HUES6 (cell line): ENCODE measurements at regions not wholly inside any gene's neighbourhood (a gene's known extent, or its start where the extent isn't known, plus 50 kb on each side); places are given as distances from the start of the nearest gene placed in this dataset.

Source experiments
- H3K27ac ChIP-seq: 2 replicates; pipeline ENCODE4 v1.7.0; 2013; ENCODE audit warnings: low read depth, mild to moderate bottlenecking, low read length, inconsistent platforms
- H3K27me3 ChIP-seq: 2 replicates; pipeline ENCODE4 v1.6.1; 2013; ENCODE audit warnings: low read length; ENCODE audit not compliant: control insufficient read depth, insufficient read depth
- H3K36me3 ChIP-seq: 2 replicates; pipeline ENCODE4 v1.6.1; 2013; ENCODE audit warnings: low read length; ENCODE audit not compliant: control insufficient read depth, insufficient read depth
- H3K4me1 ChIP-seq: 2 replicates; pipeline ENCODE4 v1.6.1; 2013; ENCODE audit warnings: low read length; ENCODE audit not compliant: control insufficient read depth, insufficient read depth
- H3K4me3 ChIP-seq: 2 replicates; pipeline ENCODE4 v1.5.1; 2013; ENCODE audit warnings: low read depth, low read length
- H3K9ac ChIP-seq: one replicate; pipeline ENCODE4 v1.6.1; 2013; ENCODE audit warnings: mild to moderate bottlenecking, low read length
- H3K9me3 ChIP-seq: 2 replicates; pipeline ENCODE4 v1.6.1; 2013; ENCODE audit warnings: low read depth, low read length; ENCODE audit not compliant: control insufficient read depth, insufficient read depth

DNA sequence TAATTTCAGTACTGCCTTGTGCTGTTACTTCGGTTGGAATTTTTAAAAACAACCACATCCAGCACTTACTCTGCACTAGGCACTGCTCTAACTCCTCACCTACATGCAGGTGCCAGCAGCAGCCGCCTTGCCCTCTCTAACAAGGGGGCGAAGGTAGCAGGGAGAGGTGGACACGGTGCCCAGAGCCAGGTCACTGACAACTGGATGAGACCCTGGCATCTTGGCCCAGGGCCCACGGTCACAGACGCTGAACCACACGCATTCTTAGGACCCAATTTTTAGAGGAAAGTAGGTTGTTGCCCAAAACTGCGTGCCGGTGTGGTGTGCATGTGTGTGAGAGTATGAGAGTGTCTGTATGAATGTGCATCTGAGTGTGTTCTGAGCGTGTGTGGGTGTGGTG lies 63.4 kb upstream of the GATA2 start:
- H3K36me3 ChIP-seq, result no peaks in the 10 kb centered on the region
- H3K9me3 ChIP-seq, result no peaks in the 10 kb centered on the region
- H3K4me3 ChIP-seq, result no peak overlapping the region
- peaks cover 30% of the 10 kb centered on the region for H3K27me3 ChIP-seq
- H3K27ac ChIP-seq, result no peak overlapping the region
- H3K9ac ChIP-seq, result no peak overlapping the region
- H3K4me1 ChIP-seq, result peaks cover 21% of the 10 kb centered on the region

DNA sequence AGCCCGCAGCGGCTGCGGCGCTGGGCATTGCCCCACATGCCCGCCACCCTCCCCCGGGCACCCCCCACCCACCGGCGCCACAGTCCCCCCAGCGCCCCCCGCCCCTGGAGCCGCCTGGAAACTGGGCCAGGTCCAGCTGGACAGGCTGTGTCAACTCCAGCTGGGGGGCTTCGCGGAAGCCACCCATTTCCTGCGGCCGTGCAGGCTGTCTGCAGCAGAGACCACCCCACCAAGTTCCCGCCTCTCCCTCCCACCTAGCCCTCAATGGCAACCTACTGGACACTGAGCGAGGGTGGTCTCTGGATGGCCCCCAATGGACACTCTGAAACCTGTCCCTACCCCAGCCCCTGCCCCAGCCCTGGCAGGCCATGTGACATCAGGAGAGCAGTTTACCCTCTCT lies 62.8 kb upstream of the GATA2 start:
- H3K9me3 ChIP-seq, result no peaks in the 10 kb centered on the region
- H3K27ac ChIP-seq, result no peak overlapping the region
- no peak overlapping the region for H3K9ac ChIP-seq
- H3K36me3 ChIP-seq, result no peaks in the 10 kb centered on the region
- H3K27me3 ChIP-seq, result peaks cover 30% of the 10 kb centered on the region
- no peak overlapping the region for H3K4me3 ChIP-seq
- peaks cover 21% of the 10 kb centered on the region for H3K4me1 ChIP-seq

DNA sequence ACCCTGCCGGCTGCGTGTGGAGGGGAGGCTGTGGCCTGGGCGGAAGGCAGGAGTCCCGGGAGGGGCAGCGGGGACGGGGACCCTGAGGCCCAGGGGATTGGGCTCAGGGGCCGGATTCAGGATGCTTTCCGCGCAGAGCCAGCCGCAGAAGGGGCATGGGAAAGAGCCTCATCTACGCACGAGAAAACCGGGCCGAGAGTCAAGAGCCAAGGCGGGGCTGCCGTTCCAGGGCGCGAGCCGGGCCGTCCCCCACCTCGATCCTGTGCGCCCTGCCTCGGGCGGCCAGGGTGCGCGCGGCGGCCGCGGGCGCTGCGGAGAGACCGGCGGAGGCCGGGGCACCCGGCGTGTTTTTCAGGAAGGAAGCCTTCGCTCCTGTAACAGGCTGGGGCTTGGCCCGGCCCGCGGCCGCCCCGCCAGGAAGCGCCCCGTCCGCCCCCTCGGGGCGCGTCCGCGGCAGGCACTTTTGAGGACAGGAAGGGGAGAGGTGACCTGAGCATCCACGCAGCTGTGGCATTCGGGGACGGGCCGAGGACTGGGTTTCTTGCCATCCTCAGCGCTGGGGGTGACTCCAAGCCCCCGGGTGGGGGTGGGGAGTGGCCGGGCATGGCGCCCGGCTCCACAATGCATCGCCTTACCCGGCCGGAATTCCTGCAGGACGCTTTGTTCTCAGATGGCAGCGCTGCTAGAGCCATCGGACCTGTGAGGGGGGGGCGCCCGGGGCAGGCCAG lies 62.3 kb upstream of the GATA2 start:
- peaks cover 30% of the 10 kb centered on the region for H3K27me3 ChIP-seq
- H3K9me3 ChIP-seq, result no peaks in the 10 kb centered on the region
- no peak overlapping the region for H3K27ac ChIP-seq
- H3K4me3 ChIP-seq, result peak overlapping the region; percentile 44; the same call in 1 of the 2 replicates
- no peaks in the 10 kb centered on the region for H3K36me3 ChIP-seq
- no peak overlapping the region for H3K9ac ChIP-seq
- peaks cover 21% of the 10 kb centered on the region for H3K4me1 ChIP-seq

DNA sequence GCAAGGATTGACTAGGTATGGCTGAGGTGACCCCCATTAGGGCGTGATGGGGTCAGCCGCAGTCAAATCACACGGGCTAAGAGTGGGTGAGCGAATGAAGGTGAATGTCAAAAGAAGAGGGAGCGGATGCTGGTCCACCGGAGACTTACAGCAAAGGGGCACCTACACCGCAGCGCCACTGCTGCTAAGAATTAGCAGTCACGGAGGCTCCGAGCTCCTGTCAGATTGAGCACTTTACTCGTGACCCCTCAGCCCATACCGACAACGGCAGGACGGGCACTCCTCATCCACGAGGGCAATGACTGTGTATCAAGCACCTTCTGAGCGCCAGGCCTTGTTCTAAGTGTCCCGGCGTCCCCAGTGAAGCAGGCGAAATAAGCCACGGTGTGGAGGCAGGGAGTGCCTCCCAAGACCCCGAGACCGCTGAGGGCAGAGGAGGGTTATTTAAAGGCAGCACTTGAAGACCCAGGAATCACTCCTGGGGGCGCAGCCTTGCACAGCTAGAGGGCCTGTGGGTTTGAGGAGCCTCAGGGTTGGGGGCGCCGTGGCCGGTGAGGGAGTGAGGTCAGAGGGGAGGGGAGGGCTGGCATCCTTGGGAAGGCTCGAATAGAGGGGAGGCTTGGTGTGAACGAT lies 61.6 kb upstream of the GATA2 start:
- Histone ChIP-seq H3K9me3 (no peaks in the 10 kb centered on the region), H3K36me3 (no peaks in the 10 kb centered on the region), H3K27ac (no peak overlapping the region), H3K4me3 (peak overlapping the region; percentile 44; the same call in 1 of the 2 replicates), H3K27me3 (peaks cover 30% of the 10 kb centered on the region), H3K9ac (no peak overlapping the region), H3K4me1 (peaks cover 23% of the 10 kb centered on the region)

DNA sequence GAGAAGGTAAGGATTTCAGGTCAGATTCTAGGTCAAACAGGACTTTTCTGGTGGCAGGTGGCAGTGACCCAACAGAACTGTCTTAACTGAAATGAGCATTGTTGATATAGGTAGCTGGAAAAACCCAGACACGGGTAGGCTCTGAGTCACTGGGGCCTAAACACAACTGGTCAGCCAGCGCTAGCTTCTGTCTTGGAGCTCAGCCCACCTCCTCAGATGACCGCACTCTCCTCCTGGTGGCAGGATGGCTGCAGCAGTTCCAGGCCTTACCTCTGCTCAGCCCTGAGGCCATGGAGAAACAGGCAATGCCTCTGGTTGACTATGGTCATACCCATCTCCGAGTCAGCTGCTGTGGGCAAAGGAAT lies 61.1 kb upstream of the GATA2 start:
- Histone ChIP-seq H3K36me3 (no peaks in the 10 kb centered on the region), H3K4me1 (peaks cover 23% of the 10 kb centered on the region), H3K27ac (no peak overlapping the region), H3K4me3 (no peak overlapping the region), H3K27me3 (peaks cover 30% of the 10 kb centered on the region), H3K9me3 (no peaks in the 10 kb centered on the region), H3K9ac (no peak overlapping the region)

DNA sequence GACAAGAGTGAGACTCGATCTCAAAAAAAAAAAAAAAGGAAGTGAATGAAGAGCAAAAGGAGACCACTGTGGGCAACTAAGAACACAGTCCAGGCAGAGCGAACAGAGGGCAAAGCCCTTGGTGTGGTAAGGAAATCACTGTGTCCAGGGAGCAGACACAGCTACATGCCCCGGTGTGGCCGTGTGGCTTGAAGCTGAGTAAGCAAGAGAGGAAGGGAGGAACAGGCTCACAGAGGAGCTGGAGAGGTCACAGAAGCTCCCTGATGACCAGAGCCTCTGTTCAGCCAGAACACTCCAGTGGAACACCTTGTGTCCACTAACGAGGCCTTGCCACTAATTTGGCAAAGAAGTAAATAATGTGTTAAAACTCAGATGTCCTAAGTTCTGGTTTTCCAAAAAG lies 60.6 kb upstream of the GATA2 start:
- Histone ChIP-seq H3K27ac (no peak overlapping the region), H3K4me1 (peaks cover 28% of the 10 kb centered on the region), H3K27me3 (peaks cover 30% of the 10 kb centered on the region), H3K4me3 (no peak overlapping the region), H3K36me3 (no peaks in the 10 kb centered on the region), H3K9ac (no peak overlapping the region), H3K9me3 (no peaks in the 10 kb centered on the region)

DNA sequence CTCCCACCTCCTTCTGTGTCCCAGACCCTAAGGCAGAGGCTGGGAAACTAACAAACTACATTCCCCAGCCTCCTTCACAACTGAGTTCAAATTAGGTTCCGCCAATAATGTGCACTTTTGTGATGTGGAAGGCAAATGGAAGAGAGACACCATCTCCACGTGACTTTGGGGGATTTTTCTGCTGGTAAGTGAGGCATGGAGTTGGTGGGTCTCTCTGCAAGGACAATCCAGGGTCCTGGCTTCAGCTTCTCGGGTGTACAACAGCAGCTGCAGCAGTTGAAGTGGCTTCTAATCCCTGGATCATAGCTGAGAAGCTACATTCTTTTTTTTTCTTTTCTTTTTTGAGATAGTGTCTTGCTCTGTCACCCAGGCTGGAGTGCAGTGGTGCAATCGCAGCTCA lies 58.9 kb upstream of the GATA2 start:
- H3K4me3 ChIP-seq, result no peak overlapping the region

DNA sequence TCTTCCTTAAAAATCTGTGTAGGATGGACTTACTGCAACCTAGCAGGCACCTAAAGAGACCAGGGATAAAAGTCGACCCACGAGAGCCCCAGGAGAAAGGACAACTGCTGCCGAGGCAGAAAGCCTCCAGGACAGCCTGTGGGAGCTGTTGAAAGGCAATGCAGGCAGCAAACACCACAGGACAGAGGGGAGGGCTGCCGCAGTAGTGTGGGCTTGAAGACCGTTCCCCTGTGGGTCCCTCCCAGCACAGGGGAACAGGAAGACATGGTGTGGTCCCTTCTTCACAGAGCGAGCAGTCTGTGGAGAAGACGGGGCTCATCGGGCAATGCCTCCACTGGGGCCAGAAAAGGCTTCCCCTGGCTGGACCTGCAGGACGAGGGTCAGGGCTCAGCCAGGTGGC lies 58.5 kb upstream of the GATA2 start:
- no peak overlapping the region for H3K27ac ChIP-seq
- no peaks in the 10 kb centered on the region; the same call in 1 of the 2 replicates for H3K9me3 ChIP-seq
- H3K36me3 ChIP-seq, result no peaks in the 10 kb centered on the region
- H3K4me3 ChIP-seq, result no peak overlapping the region
- H3K27me3 ChIP-seq, result peaks cover 28% of the 10 kb centered on the region
- H3K4me1 ChIP-seq, result peaks cover 32% of the 10 kb centered on the region
- H3K9ac ChIP-seq, result no peak overlapping the region

More for the DNA sequence above, 58.9 kb upstream of the GATA2 start:
- H3K9ac ChIP-seq, result no peak overlapping the region
- peaks cover 34% of the 10 kb centered on the region for H3K4me1 ChIP-seq
- no peaks in the 10 kb centered on the region for H3K36me3 ChIP-seq
- no peaks in the 10 kb centered on the region; the same call in 1 of the 2 replicates for H3K9me3 ChIP-seq
- peaks cover 30% of the 10 kb centered on the region for H3K27me3 ChIP-seq
- H3K27ac ChIP-seq, result no peak overlapping the region

DNA sequence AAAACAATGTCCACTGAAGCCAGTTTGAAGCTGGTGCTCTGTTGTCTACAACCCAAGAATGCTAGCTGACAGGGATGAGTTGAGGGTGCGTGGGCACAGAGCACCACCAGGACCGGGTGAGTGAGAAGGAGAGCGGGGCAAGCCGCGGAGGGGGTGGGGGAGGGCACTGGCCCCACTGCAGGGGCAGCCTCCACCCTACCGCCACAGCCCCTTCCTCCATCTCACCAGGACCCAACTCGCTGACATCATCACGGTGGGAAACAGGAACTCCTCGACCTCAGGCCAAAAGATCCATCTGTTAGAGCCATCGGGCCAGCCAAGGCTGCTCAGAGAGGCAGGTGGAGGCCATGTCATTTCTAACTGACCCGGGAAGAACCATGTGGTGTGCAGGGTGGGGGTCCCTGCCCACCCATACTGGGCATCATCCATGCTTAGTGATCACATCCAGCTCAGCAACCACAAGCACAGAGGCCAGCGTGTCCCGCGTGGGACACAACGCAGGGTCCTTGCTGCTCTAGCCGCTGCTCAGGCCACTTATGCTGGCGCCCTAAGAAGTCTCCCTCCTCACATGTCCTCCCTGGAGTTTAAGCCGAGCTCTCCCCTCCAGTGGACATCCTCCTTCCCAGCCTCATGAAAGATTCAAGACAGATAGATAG lies 57.6 kb upstream of the GATA2 start:
- Histone ChIP-seq H3K27me3 (peaks cover 22% of the 10 kb centered on the region), H3K4me1 (peaks cover 32% of the 10 kb centered on the region)

DNA sequence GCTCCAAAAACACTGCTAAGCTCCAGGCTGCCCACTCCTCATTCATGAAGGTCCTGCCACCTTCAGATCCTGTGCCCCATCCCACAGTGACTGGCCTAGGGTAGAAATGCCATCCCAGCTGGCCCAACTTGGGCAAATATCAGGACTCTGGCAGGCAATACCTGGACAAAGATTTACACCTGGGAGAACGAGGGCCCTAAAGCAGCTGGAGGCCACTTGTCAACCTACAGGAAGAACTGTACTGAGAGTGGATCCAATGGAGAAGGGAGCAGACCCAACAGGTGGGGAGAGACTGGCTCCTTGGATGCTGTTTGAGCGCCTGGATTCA lies 57.1 kb upstream of the GATA2 start:
- no peaks in the 10 kb centered on the region for H3K36me3 ChIP-seq
- peaks cover 17% of the 10 kb centered on the region for H3K27me3 ChIP-seq
- H3K4me1 ChIP-seq, result peaks cover 32% of the 10 kb centered on the region
- no peak overlapping the region for H3K9ac ChIP-seq
- H3K4me3 ChIP-seq, result no peak overlapping the region
- no peaks in the 10 kb centered on the region; the same call in 1 of the 2 replicates for H3K9me3 ChIP-seq
- no peak overlapping the region for H3K27ac ChIP-seq

More for the DNA sequence above, 57.6 kb upstream of the GATA2 start:
- H3K9ac ChIP-seq, result no peak overlapping the region
- H3K9me3 ChIP-seq, result no peaks in the 10 kb centered on the region; the same call in 1 of the 2 replicates
- H3K4me3 ChIP-seq, result no peak overlapping the region
- H3K36me3 ChIP-seq, result no peaks in the 10 kb centered on the region
- no peak overlapping the region for H3K27ac ChIP-seq
